Glomerular visceral epithelial cell (primary cell): ENCODE measurements at regions not wholly inside any gene's neighbourhood (a gene's known extent, or its start where the extent isn't known, plus 50 kb on each side); places are given as distances from the start of the nearest gene placed in this dataset.
A peak's percentile ranks its signal among the peaks of the same experiment; 100 is the strongest.
"Not testable (repeated sequence)": the region's sequence is repeated elsewhere in the genome, so short reads cannot be mapped to it uniquely, and the experiment has no call there.

Experiments
- DNase-seq: peaks from one replicate; pipeline ENCODE4 v3.0.0-alpha.2; 2016; ENCODE audit errors: extremely low spot score

DNA sequence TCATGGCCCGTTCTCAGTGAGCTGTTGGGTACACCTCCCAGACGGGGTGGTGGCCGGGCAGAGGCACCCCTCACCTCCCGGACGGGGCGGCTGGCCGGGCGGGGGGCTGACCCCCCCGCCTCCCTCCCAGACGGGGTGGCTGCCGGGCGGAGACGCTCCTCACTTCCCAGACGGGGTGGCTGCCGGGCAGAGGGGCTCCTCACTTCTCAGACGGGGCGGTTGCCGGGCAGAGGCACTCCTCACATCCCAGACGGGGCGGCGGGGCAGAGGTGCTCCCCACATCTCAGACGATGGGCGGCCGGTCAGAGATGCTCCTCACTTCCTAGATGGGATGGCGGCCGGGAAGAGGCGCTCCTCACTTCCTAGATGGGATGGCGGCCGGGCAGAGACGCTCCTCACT is 129.7 kb upstream of the DAAM1 start:
- DNase-seq = not testable (repeated sequence)

DNA sequence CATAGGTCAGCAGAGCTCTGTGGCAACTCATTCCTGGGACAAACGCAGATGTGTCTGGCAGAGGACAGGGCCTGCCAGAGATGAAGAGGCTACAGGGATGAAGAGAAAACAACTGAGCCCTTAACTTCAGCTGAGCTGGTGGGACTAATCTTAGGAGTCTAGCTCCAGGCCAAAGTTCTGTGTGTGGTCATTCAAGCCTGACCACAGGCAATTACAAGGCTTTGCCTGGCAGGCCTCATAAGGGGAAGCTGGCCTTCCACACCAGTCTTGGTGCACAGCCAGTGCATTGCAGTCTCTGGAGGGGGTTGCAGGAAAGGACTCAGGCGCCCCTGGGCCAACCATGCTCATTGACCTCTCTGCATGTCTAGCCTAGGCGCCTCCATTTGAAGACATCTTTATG is 127.6 kb upstream of the DAAM1 start:
- peak; percentile 67 for DNase-seq

DNA sequence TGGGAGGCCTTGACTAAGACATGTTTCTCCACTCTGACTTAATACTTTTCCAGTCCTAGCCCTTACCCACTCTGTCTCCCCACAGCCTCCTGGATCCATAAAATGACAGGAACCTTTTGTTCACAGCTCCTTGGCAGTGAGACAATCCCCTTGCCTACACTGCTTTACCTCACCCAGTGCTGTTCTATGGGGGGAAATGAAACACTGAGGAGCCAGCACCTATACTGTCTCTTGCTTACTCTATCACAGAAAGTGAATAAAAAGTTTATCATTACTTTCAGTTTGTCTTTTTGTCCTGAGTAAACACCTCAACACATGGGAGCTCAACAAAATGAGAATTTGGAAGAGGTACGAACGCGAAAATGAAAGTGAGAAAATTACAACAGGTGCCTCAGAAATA is 127.2 kb upstream of the DAAM1 start:
- no peak for DNase-seq

DNA sequence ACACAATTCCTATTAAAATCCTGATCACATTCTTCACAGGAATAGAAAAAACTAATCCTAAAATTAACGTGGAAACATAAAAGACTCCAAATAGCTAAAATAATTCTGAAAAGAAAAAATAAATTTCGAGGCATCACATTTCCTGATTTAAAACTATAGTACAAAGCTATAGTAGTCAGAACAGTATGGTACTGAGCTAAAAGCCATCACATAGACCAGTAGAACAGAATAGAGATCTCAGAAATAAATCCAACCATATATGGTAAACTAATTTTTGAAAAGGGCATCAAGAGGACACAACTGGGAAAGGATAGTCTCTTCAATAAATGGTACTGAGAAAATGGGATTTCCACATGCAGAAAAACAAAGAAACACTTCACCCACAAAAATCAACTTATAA is 125.2 kb upstream of the DAAM1 start:
- DNase-seq = no peak

DNA sequence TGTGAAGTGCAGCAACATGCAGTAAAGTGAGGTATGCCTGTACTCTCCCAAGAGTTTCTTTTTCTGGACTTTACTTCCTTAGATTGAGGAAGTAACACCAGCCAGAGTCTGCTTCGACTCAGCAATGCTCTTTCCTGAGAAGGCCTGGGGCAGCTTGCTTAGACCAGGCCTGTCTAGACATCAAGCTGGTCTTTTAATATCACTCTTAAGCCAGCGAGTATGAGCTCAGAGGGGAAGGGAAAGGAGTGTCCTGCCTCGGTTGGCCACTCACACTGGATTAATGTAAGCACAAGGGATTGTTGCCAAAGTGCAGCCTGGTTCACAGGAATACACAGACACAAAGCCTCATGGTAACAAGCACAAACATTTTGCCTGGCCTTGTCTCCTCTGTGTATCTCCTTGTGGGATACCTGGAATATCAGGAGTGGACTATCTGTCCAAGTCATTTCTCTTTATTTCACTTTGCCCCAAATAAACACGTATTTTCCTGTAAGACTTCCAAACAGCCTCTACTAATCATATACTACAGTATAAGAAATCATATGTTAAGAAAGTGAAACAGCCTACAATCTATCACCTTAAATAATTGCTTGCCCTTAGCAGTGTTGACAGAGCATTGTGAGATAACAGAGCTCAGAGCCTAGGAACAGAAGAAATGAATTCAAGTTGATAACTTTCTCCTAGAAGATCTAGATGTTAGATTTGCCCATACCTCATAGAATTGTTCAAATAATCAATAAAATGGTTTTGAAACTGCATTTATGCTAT is 121.2 kb upstream of the DAAM1 start:
- no peak for DNase-seq

DNA sequence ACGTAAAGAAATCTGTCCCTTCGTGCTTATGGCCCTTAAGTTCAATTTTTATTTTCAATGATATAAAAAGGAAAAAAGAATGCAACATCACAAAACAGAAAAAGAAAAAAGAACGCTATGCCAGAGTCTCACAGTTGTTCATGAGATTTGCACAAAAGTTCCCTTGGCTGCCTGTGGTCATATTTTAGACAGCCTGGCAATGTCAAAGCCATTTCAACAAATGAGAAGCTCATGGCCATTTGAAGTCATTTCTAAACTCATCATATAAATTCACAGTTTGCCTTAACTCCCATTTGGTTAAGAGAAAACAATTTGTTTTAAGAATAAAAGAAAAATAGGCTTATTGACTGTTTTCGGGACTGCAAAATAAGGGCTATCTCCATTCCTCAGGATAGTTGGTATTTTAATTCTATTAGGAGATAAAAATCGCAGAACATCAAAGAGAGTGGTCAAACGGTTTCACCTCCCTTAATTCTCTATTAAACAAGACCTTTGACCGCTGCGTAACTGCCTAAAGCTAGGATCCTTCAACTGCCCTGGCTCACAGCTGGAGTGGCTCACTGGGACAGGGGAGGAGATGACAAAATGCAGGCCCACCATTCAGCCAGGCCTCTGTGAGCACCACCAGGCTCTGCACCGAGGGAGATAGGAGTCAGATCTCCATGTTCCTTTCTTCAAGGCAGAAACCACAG is 119.2 kb upstream of the DAAM1 start:
- no peak for DNase-seq

DNA sequence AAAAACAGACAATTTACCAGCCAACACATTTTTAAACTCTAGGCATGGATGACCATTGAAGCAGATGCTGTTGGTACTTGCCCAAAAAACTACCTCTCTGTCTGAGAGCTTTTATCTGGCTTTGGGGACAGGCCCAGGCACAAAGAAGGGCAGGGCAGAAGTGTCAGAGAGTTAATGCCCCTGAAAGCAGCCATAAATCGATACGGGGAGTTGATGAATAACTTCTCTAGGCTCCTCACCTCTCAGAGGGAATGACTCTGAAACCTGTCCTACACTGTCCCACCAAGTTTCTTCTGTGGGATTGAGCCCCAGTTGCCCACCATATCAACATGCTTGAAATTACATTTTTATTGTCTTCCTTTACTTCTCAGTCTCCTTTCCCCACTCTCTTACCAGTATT is 113.0 kb upstream of the DAAM1 start:
- DNase-seq = no peak

DNA sequence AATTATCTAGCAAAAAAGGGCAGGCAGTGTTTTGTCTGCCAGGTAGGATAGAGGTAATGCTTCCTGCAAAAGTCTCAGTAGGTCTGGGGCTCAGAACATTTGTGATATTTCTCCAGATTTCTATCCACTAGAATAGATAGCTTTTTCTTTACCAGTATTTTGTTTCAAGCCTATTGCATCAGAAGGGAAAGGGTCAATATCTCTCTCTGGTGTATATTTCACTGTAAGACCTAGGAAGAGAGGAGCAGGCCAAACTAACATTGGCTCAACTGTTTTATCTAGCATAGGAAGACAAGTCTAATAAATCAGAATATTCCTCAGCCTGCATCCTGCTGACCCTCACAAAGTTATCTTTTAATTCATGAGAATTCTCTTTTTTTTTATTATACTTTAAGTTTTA is 106.7 kb upstream of the DAAM1 start:
- no peak for DNase-seq

DNA sequence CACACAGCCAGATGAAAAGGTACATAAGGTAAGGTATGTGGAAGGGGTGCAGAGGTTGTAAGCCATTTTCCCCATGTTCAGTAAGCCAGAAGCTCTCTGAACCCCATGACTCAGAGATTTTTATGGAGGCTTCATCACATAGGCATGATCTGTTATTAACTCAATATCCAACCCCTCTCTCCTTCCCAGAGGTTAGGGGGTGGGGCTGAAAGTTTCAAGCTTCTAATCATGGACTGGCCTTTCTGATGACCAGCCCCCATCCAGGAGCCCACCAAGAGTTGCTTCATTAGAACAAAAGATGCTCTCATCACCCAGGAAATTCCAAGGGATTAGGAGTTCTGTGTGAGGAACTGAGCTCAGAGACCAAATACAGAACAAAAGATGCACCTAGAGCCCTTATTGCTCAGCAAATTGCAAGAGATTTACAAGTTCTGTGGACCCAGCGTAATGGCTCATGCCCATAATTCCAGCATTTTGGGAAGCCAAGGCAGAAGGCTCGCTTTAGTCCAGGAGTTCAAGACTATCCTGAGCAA is 103.2 kb upstream of the DAAM1 start:
- no peak for DNase-seq

DNA sequence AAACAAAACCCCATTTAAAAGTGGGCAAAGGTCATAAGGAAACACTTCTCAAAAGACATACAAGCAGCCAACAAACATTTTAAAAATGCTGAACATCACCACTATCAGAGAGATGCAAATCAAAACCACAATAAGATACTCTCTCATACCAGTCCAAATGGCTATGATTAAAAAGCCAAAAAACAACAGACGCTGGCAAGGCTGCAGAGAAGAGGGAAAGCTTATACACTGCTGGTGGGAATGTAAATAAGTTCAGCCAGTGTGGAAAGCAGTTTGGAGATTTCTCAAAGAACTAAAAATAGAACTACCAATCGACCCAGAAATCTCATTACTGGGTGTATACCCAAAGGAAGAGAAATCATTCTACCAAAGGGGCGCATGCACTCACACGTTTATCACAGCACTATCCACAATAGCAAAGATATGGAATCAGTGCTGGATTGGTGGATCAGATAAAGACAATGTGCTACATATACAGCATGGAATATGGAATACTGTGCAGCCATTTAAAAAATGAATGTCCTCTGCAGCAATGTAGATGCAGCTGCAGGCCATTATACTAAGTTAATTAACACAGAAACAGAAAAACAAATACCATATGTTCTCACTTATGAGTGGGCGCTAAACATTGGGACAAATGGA is 102.1 kb upstream of the DAAM1 start:
- DNase-seq = no peak

DNA sequence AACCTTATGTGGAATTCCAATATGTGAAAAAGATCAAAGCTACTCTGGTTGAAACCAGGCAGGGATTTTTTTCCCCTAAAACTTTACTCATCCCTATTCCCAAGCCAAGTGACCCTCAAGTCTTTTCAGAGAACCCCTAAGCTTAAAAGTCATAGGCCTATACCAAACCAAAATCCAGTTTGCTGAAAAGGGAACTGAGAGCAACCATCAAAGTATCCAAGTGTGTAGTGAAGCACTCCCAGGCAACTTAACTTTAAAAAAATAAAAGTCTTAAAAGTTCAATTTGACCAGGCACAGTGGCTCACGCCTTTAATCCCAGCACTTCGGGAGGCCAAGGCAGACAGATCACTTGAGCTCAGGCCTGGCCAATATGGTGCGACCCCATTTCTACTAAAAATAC is 101.2 kb upstream of the DAAM1 start:
- no peak for DNase-seq

DNA sequence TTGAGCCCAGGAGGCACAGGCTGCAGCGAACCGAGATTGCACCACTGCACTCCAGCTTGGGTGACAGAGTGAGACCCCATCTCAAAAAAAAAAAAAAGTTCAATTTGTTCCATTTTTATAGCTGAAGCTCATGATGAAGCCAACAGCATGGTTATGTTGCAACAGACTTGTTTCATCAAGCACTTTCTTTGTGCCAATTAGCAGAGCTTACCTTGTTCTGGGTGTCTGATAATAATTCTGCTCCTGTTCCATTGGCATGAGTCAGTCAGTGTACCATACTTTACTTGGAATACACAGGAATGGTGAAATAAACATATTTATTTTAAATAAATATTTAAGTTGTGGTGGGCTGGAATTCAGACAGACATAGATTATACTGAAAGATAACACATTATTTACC is 100.8 kb upstream of the DAAM1 start:
- DNase-seq = no peak

DNA sequence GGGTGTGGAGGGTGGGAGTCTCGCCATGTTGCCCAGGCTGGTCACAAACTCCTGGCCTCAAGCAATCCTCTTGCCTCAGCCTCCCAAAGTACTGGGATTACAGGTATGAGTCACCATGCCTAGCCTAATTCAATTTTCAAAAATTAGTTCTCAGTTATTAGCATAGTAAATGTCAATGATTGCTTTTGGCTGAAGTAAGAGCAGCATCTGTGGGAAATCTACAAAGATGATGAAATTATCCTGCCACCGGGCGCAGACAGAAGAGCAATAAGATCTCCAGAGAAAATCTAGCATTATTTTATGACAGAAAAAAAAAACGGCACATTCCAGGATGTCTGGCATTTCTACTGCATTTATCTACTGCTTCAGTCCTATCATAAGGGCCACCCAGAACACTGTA is 97.9 kb upstream of the DAAM1 start:
- no peak for DNase-seq

DNA sequence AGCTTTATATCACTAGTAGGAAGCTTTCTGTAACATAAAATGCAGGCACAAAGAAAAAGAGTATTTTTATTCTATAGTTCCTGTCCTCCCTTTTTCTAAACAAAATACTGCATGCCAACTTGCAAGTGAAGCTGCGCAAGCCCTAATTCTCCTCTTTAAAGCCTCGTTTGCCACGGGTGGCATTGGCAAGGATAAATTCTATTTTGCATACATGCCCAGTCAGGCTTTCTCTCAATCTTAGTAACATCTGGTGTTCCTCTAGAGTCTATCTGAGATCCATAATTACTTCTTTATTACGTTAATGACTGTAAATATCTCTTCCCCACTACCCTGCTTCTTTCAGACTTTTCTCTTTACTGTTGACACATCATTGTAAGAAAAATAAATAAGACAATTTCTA is 97.1 kb upstream of the DAAM1 start:
- DNase-seq = no peak

DNA sequence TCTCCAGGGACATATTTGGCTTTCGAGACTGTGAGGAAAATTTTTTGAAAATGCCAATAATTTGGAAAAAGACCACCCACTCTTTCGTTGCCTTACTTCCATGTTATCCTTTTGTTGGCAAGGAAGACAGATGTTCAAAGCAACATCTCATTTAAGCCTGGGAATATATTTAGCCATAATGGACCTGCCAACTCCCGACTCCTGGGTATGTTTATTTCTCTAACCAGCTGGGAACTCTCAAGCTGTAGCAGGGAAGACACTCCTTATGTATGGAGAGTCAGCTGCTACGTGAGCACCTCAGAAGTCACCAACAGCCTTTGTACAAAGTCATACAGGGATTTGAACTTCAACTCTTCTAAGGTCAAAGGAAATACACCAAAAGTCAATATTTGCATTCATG is 96.5 kb upstream of the DAAM1 start:
- no peak for DNase-seq

DNA sequence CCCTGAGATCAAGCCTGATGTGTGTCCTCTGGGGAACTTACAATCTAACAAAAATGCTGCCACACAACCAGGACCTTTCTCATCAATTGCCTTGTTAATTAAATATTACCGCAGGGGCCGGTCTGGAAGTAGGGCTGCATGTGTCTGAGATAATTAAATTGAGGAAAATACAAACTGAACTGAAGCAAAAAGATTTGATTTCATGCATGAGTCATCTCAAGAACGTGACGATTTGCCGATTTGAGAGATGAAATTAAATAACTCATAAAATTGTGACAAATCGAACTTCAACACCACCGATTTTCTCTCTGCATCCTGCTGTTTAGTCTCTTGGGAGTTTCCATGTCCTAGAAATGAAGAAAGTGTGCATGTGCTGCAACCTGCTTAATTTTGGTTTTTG is 94.6 kb upstream of the DAAM1 start:
- DNase-seq = no peak

DNA sequence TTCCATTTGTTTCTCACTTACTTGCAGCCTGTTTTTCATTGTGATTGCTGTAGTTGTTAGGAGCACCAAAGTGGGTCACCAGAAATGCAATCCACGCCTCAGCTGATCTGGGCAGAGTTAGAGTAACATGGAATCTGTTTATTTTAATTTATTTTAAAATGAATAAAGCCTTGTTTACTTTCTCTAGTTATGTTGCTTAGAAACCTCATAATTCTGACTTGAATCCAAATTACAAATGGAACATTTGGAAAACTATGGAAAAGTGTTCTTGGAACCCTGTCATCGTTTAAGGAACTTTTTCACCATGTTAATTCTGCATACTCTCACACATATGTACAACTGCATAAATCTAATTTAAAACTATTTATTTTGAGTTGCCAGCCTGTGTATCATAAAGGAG is 92.2 kb upstream of the DAAM1 start:
- no peak for DNase-seq

DNA sequence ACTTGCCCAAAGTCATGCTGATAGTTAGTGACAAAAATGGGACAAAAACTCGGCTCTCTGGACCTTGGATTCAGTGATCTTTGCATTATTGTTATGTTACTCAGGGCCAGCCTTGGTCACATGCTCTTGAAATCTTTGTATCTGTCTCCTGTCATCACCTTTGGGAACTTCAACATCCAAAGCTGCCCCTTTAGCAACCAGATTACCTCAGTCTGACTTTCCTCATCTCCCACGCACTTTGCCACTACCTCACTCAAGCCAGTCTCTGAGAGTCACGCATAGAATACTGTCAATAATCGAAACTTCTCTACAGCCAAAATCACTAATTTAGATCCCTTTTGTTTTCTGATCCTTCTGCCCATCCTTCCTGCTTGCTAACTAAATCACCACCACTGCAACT is 90.8 kb upstream of the DAAM1 start:
- DNase-seq = no peak

DNA sequence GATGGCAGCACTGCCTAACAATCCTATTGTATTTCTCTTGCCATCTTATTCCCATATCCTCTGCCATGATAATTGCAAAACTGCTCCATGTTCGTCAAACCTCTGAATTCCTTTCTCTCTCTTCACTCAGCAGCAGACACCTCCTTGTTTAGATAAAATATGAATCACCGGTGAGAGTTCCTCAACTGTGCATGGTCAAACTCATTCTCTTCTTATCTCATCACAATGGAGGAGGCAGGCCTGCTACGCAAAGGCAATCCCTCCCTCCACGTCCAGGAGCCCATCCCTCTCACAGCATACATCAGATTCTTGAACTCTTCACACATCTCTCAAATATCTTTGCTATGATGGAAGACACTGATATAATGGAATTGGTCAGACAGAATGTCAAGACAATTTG is 90.1 kb upstream of the DAAM1 start:
- peak; percentile 58 for DNase-seq

DNA sequence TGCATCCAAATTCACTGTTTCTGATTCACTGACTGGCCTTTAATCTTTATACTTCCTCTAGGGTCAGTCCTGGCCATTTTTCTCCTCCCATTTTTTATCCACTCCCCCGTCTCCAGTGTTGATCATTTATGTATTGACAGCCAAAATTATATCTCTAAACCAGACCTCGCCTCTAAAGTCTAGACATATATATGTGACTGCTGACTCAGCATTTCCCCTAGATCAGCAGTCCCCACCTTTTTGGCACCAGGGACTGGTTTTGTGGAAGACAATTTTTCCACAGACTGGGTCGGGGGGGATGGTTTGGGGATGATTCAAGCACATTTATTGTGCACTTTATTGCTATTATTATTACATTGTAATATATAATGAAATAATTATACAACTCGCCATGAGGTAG is 88.3 kb upstream of the DAAM1 start:
- no peak for DNase-seq

DNA sequence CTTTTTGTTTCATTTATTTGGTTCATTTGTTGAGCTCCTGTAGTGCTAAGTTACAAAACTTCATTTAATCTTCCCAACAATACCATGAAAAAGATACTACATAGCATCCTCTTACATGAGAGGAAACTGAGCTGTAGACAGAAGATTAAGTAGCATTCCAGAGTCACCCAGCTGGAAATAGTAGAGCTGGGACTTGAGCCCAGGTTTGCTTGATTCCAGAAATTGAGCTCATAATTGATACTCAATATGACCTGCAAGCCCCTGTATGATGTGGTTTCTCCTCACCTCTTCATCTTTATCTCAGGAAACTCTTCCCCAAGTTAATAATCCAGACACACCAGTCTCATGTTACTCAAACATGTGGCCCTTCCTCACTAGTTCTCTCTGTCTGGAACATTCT is 87.0 kb upstream of the DAAM1 start:
- no peak for DNase-seq

DNA sequence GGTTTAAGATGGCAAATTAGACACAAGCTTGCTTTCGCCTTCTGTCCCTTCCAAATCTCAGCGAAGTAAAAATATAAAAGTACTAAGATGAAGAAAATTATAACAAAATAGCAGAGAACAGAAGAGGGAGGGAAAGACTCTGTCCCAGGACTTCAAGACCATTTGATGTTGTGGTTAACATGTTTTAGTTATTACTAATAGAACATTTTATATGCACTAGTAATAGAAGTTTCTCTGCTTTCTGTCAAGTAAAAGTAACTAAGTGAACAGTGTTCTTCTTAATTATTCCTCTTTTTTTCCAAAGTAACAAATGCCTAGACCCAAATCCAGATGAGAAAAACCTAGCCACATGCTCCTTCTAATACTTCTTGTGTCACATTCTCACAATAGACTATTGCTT is 85.1 kb upstream of the DAAM1 start:
- DNase-seq = no peak

DNA sequence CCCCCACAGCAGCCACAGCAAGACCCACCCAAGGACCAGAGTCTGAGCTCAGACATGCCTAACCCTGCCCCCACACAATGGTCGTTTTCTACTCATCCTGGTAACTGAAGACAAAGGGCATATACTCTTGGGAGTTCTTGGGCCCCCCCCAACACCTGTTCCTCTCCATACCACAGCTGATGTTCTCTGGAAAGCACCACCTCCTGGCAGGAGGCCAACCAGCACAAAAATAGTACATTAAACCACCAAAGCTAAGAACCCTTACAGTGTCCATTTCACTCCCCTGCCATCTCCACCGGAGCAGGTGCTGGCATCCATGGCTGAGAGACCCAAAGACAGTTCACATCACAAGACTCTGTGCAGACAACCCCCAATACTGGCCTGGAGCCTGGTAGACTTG is 80.6 kb upstream of the DAAM1 start:
- DNase-seq = no peak
